ENCODE measurements at regions not wholly inside any gene's neighbourhood (a gene's known extent, or its start where the extent isn't known, plus 50 kb on each side); places are given as distances from the start of the nearest gene placed in this dataset.

- H3K9me3 Mint-ChIP-seq, result peaks cover 10% of the 10 kb centered on the region
- H3K4me3 Mint-ChIP-seq, result no peak overlapping the region
- H3K27me3 Mint-ChIP-seq (ENCODE audit: low read depth, poor library complexity), result no peaks in the 10 kb centered on the region
- H3K4me1 Mint-ChIP-seq, result no peaks in the 10 kb centered on the region
- no peaks in the 10 kb centered on the region for H3K36me3 Mint-ChIP-seq (ENCODE audit: low read depth)
- no peak for DNase-seq
- TF ChIP-seq, protein P1, sequence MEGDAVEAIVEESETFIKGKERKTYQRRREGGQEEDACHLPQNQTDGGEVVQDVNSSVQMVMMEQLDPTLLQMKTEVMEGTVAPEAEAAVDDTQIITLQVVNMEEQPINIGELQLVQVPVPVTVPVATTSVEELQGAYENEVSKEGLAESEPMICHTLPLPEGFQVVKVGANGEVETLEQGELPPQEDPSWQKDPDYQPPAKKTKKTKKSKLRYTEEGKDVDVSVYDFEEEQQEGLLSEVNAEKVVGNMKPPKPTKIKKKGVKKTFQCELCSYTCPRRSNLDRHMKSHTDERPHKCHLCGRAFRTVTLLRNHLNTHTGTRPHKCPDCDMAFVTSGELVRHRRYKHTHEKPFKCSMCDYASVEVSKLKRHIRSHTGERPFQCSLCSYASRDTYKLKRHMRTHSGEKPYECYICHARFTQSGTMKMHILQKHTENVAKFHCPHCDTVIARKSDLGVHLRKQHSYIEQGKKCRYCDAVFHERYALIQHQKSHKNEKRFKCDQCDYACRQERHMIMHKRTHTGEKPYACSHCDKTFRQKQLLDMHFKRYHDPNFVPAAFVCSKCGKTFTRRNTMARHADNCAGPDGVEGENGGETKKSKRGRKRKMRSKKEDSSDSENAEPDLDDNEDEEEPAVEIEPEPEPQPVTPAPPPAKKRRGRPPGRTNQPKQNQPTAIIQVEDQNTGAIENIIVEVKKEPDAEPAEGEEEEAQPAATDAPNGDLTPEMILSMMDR (IDR thresholded peaks at IDR 0.05), result no peak
- H3K27ac Mint-ChIP-seq, result no peak overlapping the region
Measured at GRCh38 chr7:10536561-10536960, 437.1 kb upstream of the PHF14 start.

DNA sequence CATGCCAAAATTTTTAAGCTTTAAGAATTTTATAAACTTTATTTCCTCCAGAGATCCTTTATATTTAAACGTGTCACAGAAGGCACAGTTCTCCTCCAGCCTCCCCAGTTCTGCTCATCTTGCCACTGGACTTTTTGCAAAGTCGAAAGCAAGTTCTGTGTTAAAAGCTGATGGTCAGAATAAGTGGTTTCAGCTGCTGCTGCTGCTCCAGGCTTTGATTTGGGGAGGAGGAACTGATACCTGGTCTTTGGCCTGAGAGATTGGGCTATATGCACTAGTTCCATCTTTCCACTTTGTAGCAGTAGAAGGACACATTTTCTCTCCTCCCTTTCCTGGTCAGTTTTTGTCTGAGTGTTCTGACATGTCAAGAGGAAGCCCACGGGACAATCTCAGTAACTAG, 435.9 kb upstream of the PHF14 start:
- H3K4me1 Mint-ChIP-seq, result no peaks in the 10 kb centered on the region
- H3K36me3 Mint-ChIP-seq (ENCODE audit: low read depth), result no peaks in the 10 kb centered on the region
- no peaks in the 10 kb centered on the region for H3K27me3 Mint-ChIP-seq (ENCODE audit: low read depth, poor library complexity)
- peaks cover 3% of the 10 kb centered on the region for H3K9me3 Mint-ChIP-seq
- TF ChIP-seq, protein P1 (IDR thresholded peaks at IDR 0.05), result no peak
- no peak for DNase-seq
- H3K4me3 Mint-ChIP-seq, result no peak overlapping the region
- no peak overlapping the region for H3K27ac Mint-ChIP-seq

DNA sequence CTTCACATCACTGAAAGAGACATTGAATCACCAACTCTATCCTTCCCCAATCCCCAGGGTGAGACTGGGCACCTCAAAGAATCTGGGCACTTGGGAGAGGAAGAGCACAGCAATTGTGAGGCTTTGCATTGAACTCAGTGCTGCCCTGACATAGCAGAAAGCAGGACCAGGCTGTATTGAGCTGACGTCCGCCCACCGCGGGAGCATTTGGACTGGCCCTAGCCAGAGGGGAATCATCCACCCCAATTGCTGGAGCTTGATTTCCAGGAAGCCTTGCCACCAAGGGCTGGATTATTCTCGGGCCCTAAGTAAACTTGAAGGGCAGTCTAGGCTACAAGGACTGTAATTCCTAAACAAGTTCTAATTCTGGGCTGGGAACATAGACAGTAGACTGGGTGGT, 416.3 kb upstream of the PHF14 start:
- TF ChIP-seq, protein P1 (IDR thresholded peaks at IDR 0.05), result no peak
- Mint-ChIP-seq H3K4me3 (no peak overlapping the region), H3K4me1 (no peaks in the 10 kb centered on the region)

DNA sequence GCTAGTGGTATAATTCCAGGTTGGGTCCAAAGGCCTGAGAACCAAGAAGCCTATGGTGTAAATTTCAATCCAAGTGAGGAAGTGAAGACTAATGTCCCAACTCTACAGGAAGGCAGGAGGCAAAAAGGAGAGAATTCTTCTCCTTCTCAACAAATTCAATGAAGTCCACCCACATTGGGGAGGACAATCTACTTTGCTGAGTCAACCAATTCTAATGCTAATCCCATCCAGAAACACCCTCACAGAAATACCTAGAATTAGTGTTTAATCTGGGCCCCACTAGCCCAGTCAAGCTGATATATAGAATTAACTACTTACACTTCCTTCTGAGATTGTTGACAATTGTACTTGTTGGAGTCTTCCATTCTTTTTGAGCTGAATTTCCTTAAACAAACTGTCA, 413.2 kb upstream of the PHF14 start:
- no peaks in the 10 kb centered on the region for H3K4me1 Mint-ChIP-seq
- H3K4me3 Mint-ChIP-seq, result no peak overlapping the region
- no peaks in the 10 kb centered on the region for H3K36me3 Mint-ChIP-seq (ENCODE audit: low read depth)
- TF ChIP-seq, protein P1 (IDR thresholded peaks at IDR 0.05), result no peak
- no peaks in the 10 kb centered on the region for H3K27me3 Mint-ChIP-seq (ENCODE audit: low read depth, poor library complexity)
- no peaks in the 10 kb centered on the region for H3K9me3 Mint-ChIP-seq
- no peak for DNase-seq
- no peak overlapping the region for H3K27ac Mint-ChIP-seq

More for the DNA sequence above, 416.3 kb upstream of the PHF14 start:
- Mint-ChIP-seq H3K27me3 (ENCODE audit: low read depth, poor library complexity) (no peaks in the 10 kb centered on the region), H3K27ac (no peak overlapping the region), H3K9me3 (no peaks in the 10 kb centered on the region), H3K36me3 (ENCODE audit: low read depth) (no peaks in the 10 kb centered on the region)
- DNase-seq, result no peak

GRCh38 chr7:10568891-10569290, 404.8 kb upstream of the PHF14 start:
- DNase-seq, result no peak
- H3K9me3 Mint-ChIP-seq, result peaks cover 9% of the 10 kb centered on the region
- TF ChIP-seq, protein P1 (IDR thresholded peaks at IDR 0.05), result no peak
- H3K27ac Mint-ChIP-seq, result no peak overlapping the region
- H3K4me1 Mint-ChIP-seq, result no peaks in the 10 kb centered on the region
- no peaks in the 10 kb centered on the region for H3K27me3 Mint-ChIP-seq (ENCODE audit: low read depth, poor library complexity)
- H3K36me3 Mint-ChIP-seq (ENCODE audit: low read depth), result no peaks in the 10 kb centered on the region
- no peak overlapping the region for H3K4me3 Mint-ChIP-seq

GRCh38 chr7:10571759-10572158, 401.9 kb upstream of the PHF14 start:
- H3K36me3 Mint-ChIP-seq (ENCODE audit: low read depth), result no peaks in the 10 kb centered on the region
- no peaks in the 10 kb centered on the region for H3K4me1 Mint-ChIP-seq
- no peak overlapping the region for H3K27ac Mint-ChIP-seq
- no peaks in the 10 kb centered on the region for H3K27me3 Mint-ChIP-seq (ENCODE audit: low read depth, poor library complexity)
- no peak overlapping the region for H3K4me3 Mint-ChIP-seq
- TF ChIP-seq, protein P1 (IDR thresholded peaks at IDR 0.05), result no peak
- no peak for DNase-seq
- H3K9me3 Mint-ChIP-seq, result no peaks in the 10 kb centered on the region
